ENCODE measurements at regions not wholly inside any gene's neighbourhood (a gene's known extent, or its start where the extent isn't known, plus 50 kb on each side); places are given as distances from the start of the nearest gene placed in this dataset.

- TF ChIP-seq, protein P1, sequence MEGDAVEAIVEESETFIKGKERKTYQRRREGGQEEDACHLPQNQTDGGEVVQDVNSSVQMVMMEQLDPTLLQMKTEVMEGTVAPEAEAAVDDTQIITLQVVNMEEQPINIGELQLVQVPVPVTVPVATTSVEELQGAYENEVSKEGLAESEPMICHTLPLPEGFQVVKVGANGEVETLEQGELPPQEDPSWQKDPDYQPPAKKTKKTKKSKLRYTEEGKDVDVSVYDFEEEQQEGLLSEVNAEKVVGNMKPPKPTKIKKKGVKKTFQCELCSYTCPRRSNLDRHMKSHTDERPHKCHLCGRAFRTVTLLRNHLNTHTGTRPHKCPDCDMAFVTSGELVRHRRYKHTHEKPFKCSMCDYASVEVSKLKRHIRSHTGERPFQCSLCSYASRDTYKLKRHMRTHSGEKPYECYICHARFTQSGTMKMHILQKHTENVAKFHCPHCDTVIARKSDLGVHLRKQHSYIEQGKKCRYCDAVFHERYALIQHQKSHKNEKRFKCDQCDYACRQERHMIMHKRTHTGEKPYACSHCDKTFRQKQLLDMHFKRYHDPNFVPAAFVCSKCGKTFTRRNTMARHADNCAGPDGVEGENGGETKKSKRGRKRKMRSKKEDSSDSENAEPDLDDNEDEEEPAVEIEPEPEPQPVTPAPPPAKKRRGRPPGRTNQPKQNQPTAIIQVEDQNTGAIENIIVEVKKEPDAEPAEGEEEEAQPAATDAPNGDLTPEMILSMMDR (IDR thresholded peaks at IDR 0.05): no peak
- no peak for TF ChIP-seq POLR2AphosphoS5 (IDR thresholded peaks at IDR 0.05)
- TF ChIP-seq POLR2A (IDR thresholded peaks at IDR 0.05): no peak
Observed at GRCh38 chr3:40677321-40677720, 152.6 kb downstream of the ZNF621 start.

Measured in breast epithelium (tissue), 3 donors.